Chondrocyte (in vitro differentiated cells): ENCODE measurements at regions not wholly inside any gene's neighbourhood (a gene's known extent, or its start where the extent isn't known, plus 50 kb on each side); places are given as distances from the start of the nearest gene placed in this dataset.
A peak's percentile ranks its signal among the peaks of the same experiment; 100 is the strongest.

Experiments used
- DNase-seq: peaks from one replicate; pipeline ENCODE4 v3.0.0; 2021; ENCODE audit warnings: mixed read lengths, low spot score
- H3K27ac Mint-ChIP-seq: one replicate; pipeline ENCODE4 v1.8.0; 2021; ENCODE audit warnings: mild to moderate bottlenecking, moderate library complexity, mixed read lengths; ENCODE audit not compliant: unreplicated experiment
- H3K27me3 Mint-ChIP-seq: 2 replicates; pipeline ENCODE4 v1.8.0; 2021; ENCODE audit warnings: low read depth, mixed read lengths
- H3K36me3 Mint-ChIP-seq: 2 replicates; pipeline ENCODE4 v1.8.0; 2021; ENCODE audit warnings: low read depth, mixed read lengths
- H3K4me1 Mint-ChIP-seq: 2 replicates; pipeline ENCODE4 v1.8.0; 2021; ENCODE audit warnings: low read depth, mild to moderate bottlenecking, mixed read lengths
- H3K4me3 Mint-ChIP-seq: one replicate; pipeline ENCODE4 v1.8.0; 2021; ENCODE audit warnings: mild to moderate bottlenecking, moderate library complexity, mixed read lengths; ENCODE audit not compliant: unreplicated experiment
- H3K9me3 Mint-ChIP-seq: 2 replicates; pipeline ENCODE4 v1.8.0; 2021; ENCODE audit warnings: low read depth, mixed read lengths
- TF ChIP-seq, protein P1 (sequence below): fragments of 200-600 bp; sonication (generic); IDR thresholded peaks from 2 replicates; pipeline ENCODE4 v1.5.0; 2021; ENCODE audit warnings: antibody characterized with exemption, mild to moderate bottlenecking, moderate library complexity

DNA sequence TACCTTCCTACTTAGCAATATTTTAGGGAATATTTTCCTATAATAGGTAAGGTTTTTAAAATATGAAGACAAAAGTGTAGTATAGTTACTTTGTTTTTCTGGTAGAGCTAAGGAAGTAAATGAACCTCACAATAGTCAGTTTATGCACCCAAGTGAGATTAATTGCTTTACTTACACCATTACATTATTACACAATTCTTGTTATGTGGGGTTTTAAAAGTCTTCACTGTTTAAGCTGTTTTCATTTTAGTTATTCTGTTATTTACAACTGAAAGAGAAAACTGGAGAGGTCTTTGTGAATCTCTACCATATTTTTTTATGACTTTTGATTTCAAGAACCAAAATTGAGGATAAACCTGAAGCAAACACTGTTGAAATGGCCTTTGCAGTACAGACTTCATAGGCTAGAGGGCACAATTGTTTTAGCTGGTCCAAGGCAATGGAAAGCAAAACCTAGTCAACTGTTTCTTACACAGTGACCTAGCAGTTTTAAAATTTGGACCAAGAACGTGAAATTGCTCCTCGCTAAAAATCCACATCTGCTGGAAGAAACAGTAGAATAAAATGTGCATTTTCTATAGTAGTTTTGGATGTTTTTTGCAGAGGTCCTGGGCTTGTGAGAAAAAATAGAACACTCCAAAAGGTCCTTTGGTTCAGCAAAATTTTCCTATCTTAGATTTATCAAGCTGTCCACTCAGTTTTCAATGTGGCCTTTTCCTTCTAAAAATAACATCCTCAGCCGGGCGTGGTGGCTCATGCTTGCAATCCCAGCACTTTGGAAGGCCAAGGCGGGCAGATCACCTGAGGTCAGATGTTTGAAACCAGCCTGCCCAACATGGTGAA is 66.4 kb upstream of the FER start:
- TF ChIP-seq, protein P1, sequence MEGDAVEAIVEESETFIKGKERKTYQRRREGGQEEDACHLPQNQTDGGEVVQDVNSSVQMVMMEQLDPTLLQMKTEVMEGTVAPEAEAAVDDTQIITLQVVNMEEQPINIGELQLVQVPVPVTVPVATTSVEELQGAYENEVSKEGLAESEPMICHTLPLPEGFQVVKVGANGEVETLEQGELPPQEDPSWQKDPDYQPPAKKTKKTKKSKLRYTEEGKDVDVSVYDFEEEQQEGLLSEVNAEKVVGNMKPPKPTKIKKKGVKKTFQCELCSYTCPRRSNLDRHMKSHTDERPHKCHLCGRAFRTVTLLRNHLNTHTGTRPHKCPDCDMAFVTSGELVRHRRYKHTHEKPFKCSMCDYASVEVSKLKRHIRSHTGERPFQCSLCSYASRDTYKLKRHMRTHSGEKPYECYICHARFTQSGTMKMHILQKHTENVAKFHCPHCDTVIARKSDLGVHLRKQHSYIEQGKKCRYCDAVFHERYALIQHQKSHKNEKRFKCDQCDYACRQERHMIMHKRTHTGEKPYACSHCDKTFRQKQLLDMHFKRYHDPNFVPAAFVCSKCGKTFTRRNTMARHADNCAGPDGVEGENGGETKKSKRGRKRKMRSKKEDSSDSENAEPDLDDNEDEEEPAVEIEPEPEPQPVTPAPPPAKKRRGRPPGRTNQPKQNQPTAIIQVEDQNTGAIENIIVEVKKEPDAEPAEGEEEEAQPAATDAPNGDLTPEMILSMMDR, result peak; percentile 92
- Mint-ChIP-seq H3K27ac (peak overlapping the region; percentile 86), H3K4me3 (no peak overlapping the region), H3K36me3 (no peaks in the 10 kb centered on the region), H3K27me3 (no peaks in the 10 kb centered on the region), H3K4me1 (peaks cover 11% of the 10 kb centered on the region), H3K9me3 (no peaks in the 10 kb centered on the region)
- no peak for DNase-seq

GRCh38 chr5:108678091-108678490 is 69.6 kb upstream of the FER start:
- TF ChIP-seq, protein P1, result no peak
- no peak for DNase-seq
- Mint-ChIP-seq H3K9me3 (no peaks in the 10 kb centered on the region), H3K27me3 (no peaks in the 10 kb centered on the region), H3K36me3 (no peaks in the 10 kb centered on the region), H3K4me1 (peaks cover 11% of the 10 kb centered on the region), H3K27ac (no peak overlapping the region), H3K4me3 (no peak overlapping the region)

- Mint-ChIP-seq H3K27ac (no peak overlapping the region), H3K27me3 (no peaks in the 10 kb centered on the region), H3K36me3 (no peaks in the 10 kb centered on the region), H3K4me1 (peaks cover under 1% of the 10 kb centered on the region), H3K9me3 (no peaks in the 10 kb centered on the region), H3K4me3 (no peak overlapping the region)
- no peak for DNase-seq
- TF ChIP-seq, protein P1, result no peak
Measured at GRCh38 chr5:108675736-108676135, 72.0 kb upstream of the FER start.

DNA sequence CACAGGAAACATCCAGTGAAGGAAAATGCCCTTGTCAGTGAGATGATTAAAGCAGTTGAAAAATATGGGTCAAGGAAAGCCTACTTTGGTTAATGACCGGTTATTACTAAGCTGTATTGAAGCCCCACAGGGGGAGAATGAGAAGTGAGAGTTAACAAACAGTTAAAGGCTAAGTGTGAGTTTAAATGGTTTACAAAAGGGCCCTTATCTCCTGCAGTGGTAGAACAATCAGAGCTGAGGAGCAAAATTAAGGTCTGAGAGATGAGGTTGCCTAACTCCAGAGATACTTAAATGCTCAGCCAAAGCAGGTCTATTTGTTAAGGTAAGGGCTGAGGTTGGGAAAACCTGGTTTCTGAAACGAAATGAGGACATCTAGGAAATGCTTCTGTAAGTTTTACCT is 75.1 kb upstream of the FER start:
- no peaks in the 10 kb centered on the region for H3K27me3 Mint-ChIP-seq
- peaks cover 5% of the 10 kb centered on the region for H3K4me1 Mint-ChIP-seq
- TF ChIP-seq, protein P1, result no peak
- no peaks in the 10 kb centered on the region for H3K9me3 Mint-ChIP-seq
- no peak for DNase-seq
- H3K27ac Mint-ChIP-seq, result no peak overlapping the region
- H3K36me3 Mint-ChIP-seq, result no peaks in the 10 kb centered on the region
- no peak overlapping the region for H3K4me3 Mint-ChIP-seq

DNA sequence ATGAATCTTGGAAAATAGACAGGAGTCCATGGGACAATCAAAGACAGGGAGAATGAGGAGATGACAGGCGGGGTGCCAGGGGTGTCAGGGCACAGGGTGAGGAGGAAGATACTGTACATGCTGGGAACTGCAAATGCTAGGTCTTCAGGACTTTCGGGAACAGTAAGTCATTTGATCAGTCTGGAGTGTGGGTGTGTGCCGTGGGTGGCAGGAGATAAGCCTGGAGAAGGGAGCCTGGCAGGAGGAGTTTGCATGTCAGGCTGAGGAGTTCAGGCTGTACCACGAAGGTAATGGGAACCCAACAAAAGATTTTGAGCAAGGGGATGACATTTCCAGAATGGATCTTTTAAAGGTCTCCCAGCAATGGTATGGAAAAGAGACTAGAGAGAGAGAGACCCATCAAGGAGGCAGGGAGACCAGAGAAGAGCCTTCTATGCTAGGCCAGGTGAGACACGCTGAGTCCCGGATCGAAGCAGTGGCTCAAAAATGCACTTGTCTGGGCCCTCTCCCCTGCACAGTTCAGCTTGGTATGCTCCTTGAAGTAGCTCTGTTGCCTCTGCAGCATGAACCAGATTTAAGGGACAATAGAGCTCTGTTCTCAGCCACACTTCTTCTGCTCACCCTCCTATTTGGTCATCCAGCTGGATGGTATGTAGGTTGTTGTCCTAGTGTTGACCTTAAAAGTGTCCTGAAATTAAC is 77.0 kb upstream of the FER start:
- H3K4me1 Mint-ChIP-seq, result peaks cover 5% of the 10 kb centered on the region
- DNase-seq, result no peak
- H3K36me3 Mint-ChIP-seq, result no peaks in the 10 kb centered on the region
- TF ChIP-seq, protein P1, result no peak
- H3K27ac Mint-ChIP-seq, result no peak overlapping the region
- peaks cover 4% of the 10 kb centered on the region for H3K9me3 Mint-ChIP-seq
- H3K27me3 Mint-ChIP-seq, result no peaks in the 10 kb centered on the region
- H3K4me3 Mint-ChIP-seq, result no peak overlapping the region
